Caco-2 (cell line): ENCODE measurements at regions not wholly inside any gene's neighbourhood (a gene's known extent, or its start where the extent isn't known, plus 50 kb on each side); places are given as distances from the start of the nearest gene placed in this dataset.

Experiments used
- BruUV-seq: library from RNA; stranded (reverse); fragments of 400-500 nt; replicated peaks from 2 replicates; lab custom pipeline; 2021; lab: Mats Ljungman, UMichigan
- CTCF ChIA-PET: fragments of 300-600 bp; sonication (Branson Sonifier 250); formaldehyde crosslinking; loops from one replicate; lab custom pipeline; 2022; ENCODE audit warnings: antibody characterized with exemption; lab: Charles Lee
- POLR2A ChIA-PET: fragments of 300-600 bp; sonication (Branson Sonifier 250); formaldehyde crosslinking; loops from one replicate; lab custom pipeline; 2022; ENCODE audit warnings: antibody characterized with exemption; lab: Charles Lee
- DNase-seq, 2 experiments: peaks; one replicate each; pipeline versions ENCODE4 v3.0.0 to v3.0.0-alpha.2; 2020 to 2022
- H3K27me3 ChIP-seq: replicated peaks from 2 replicates; pipeline ENCODE4 v1.6.0; 2011; ENCODE audit warnings: low read length; ENCODE audit not compliant: control insufficient read depth, insufficient read depth
- H3K36me3 ChIP-seq: 2 replicates; pipeline ENCODE4 v1.5.1; 2011; ENCODE audit warnings: low read length; ENCODE audit not compliant: control insufficient read depth, insufficient read depth
- H3K4me1 ChIP-seq: fragments of 250-450 bp; sonication (Bioruptor Pico); 2 replicates; pipeline ENCODE4 v1.5.1; 2020; ENCODE audit warnings: mild to moderate bottlenecking
- H3K4me3 ChIP-seq: 2 replicates; pipeline ENCODE4 v1.5.1; 2011; ENCODE audit warnings: low read depth, mild to moderate bottlenecking, control low read depth, low read length
- H3K9me3 ChIP-seq: fragments of 250-450 bp; sonication (Bioruptor Pico); 2 replicates; pipeline ENCODE4 v1.5.1; 2020; ENCODE audit warnings: mild to moderate bottlenecking, moderate library complexity
- H3K27ac Mint-ChIP-seq: one replicate; pipeline ENCODE4 v1.8.0; 2022; ENCODE audit warnings: mixed read lengths; ENCODE audit not compliant: unreplicated experiment
- H3K27me3 Mint-ChIP-seq: one replicate; pipeline ENCODE4 v1.8.0; 2022; ENCODE audit warnings: mixed read lengths; ENCODE audit not compliant: insufficient read depth, unreplicated experiment
- H3K36me3 Mint-ChIP-seq: one replicate; pipeline ENCODE4 v1.8.0; 2022; ENCODE audit warnings: mild to moderate bottlenecking, mixed read lengths; ENCODE audit not compliant: insufficient read depth, unreplicated experiment
- H3K4me1 Mint-ChIP-seq: one replicate; pipeline ENCODE4 v1.8.0; 2022; ENCODE audit warnings: low read depth, mixed read lengths; ENCODE audit not compliant: unreplicated experiment
- H3K4me3 Mint-ChIP-seq: one replicate; pipeline ENCODE4 v1.8.0; 2022; ENCODE audit warnings: mild to moderate bottlenecking, moderate library complexity, mixed read lengths; ENCODE audit not compliant: unreplicated experiment
- H3K9me3 Mint-ChIP-seq: one replicate; pipeline ENCODE4 v1.8.0; 2022; ENCODE audit warnings: mixed read lengths; ENCODE audit not compliant: unreplicated experiment
- CTCF ChIP-seq, 2 experiments: fragments of 200-600 bp in 1 of 2; IDR thresholded peaks; 1 replicate in 1 of 2; 2 replicates in 1 of 2; pipeline versions ENCODE4 v1.5.1 to v1.8.0; 2011 to 2022; ENCODE audit warnings: antibody characterized with exemption in 1 of 2, control low read depth in 1 of 2, inconsistent platforms in 1 of 2, low read depth in 1 of 2, low read length in 1 of 2, mild to moderate bottlenecking in 1 of 2, moderate library complexity in 1 of 2; ENCODE audit not compliant: insufficient read depth in 1 of 2, severe bottlenecking in 1 of 2, unreplicated experiment in 1 of 2
- intact Hi-C: fragments of 100-400 bp; cut with micrococcal nuclease; formaldehyde crosslinking; loops from one replicate; pipeline ENCODE4 v1.10.0; 2022; ENCODE audit not compliant: unreplicated experiment

- H3K27me3 ChIP-seq = no peaks in the 10 kb centered on the region
- no peaks in the 10 kb centered on the region for H3K4me1 ChIP-seq
- ChIA-PET CTCF (no interaction called here), POLR2A (no interaction called here)
- H3K27me3 Mint-ChIP-seq = no peaks in the 10 kb centered on the region
- no peak for DNase-seq
- H3K27ac Mint-ChIP-seq = no peak overlapping the region
- no peaks in the 10 kb centered on the region for H3K9me3 Mint-ChIP-seq
- intact Hi-C loops = no loop called here
- H3K9me3 ChIP-seq = no peaks in the 10 kb centered on the region
- BruUV-seq = no TSS peak
- no peak overlapping the region for H3K4me3 Mint-ChIP-seq
- H3K4me1 Mint-ChIP-seq = no peaks in the 10 kb centered on the region
- H3K36me3 ChIP-seq = no peaks in the 10 kb centered on the region
- no peaks in the 10 kb centered on the region for H3K36me3 Mint-ChIP-seq
- no peak for TF ChIP-seq CTCF (IDR thresholded peaks at IDR 0.05; ENCODE audit: insufficient read depth in 1 of 2, low read depth in 1 of 2, low read length in 1 of 2, severe bottlenecking in 1 of 2, unreplicated experiment in 1 of 2)
- no peak overlapping the region for H3K4me3 ChIP-seq
These were observed 804.5 kb upstream of the POU3F4 start for GRCh38 chrX:82703551-82703950.

- Histone ChIP-seq H3K36me3 (no peaks in the 10 kb centered on the region), H3K4me3 (no peak overlapping the region), H3K9me3 (no peaks in the 10 kb centered on the region), H3K4me1 (no peaks in the 10 kb centered on the region), H3K27me3 (no peaks in the 10 kb centered on the region)
- ChIA-PET CTCF (no interaction called here), POLR2A (no interaction called here)
- no peak for TF ChIP-seq CTCF (IDR thresholded peaks at IDR 0.05; ENCODE audit: insufficient read depth in 1 of 2, low read depth in 1 of 2, low read length in 1 of 2, severe bottlenecking in 1 of 2, unreplicated experiment in 1 of 2)
- Mint-ChIP-seq H3K27ac (no peak overlapping the region), H3K36me3 (no peaks in the 10 kb centered on the region), H3K4me3 (no peak overlapping the region), H3K4me1 (no peaks in the 10 kb centered on the region), H3K27me3 (no peaks in the 10 kb centered on the region), H3K9me3 (no peaks in the 10 kb centered on the region)
- intact Hi-C loops = no loop called here
- DNase-seq = no peak
- BruUV-seq = no TSS peak
These were observed 796.6 kb upstream of the POU3F4 start for GRCh38 chrX:82711457-82711856.

- no peaks in the 10 kb centered on the region for H3K36me3 Mint-ChIP-seq
- H3K9me3 ChIP-seq = no peaks in the 10 kb centered on the region
- H3K4me3 ChIP-seq = no peak overlapping the region
- no peak overlapping the region for H3K4me3 Mint-ChIP-seq
- DNase-seq = no peak
- no peak for TF ChIP-seq CTCF (IDR thresholded peaks at IDR 0.05; ENCODE audit: insufficient read depth in 1 of 2, low read depth in 1 of 2, low read length in 1 of 2, severe bottlenecking in 1 of 2, unreplicated experiment in 1 of 2)
- no peaks in the 10 kb centered on the region for H3K36me3 ChIP-seq
- H3K27me3 ChIP-seq = no peaks in the 10 kb centered on the region
- ChIA-PET POLR2A (no interaction called here), CTCF (no interaction called here)
- intact Hi-C loops = no loop called here
- H3K27ac Mint-ChIP-seq = no peak overlapping the region
- no peaks in the 10 kb centered on the region for H3K4me1 Mint-ChIP-seq
- peaks cover 1% of the 10 kb centered on the region for H3K9me3 Mint-ChIP-seq
- H3K4me1 ChIP-seq = no peaks in the 10 kb centered on the region
- H3K27me3 Mint-ChIP-seq = no peaks in the 10 kb centered on the region
- no TSS peak for BruUV-seq
These were observed 786.2 kb upstream of the POU3F4 start for GRCh38 chrX:82721891-82722290.
